GM12874 (cell line): ENCODE measurements at regions not wholly inside any gene's neighbourhood (a gene's known extent, or its start where the extent isn't known, plus 50 kb on each side); places are given as distances from the start of the nearest gene placed in this dataset.

Experiments
- CTCF ChIP-seq: IDR thresholded peaks from 2 replicates; pipeline ENCODE4 v1.5.1; 2011; ENCODE audit warnings: low read depth, mild to moderate bottlenecking, control low read depth, low read length, moderate library complexity; ENCODE audit not compliant: insufficient read depth

- peak; percentile 21; the same call in 1 of the 2 replicates for TF ChIP-seq CTCF
Observed at GRCh38 chr12:66066137-66066928, 64.2 kb downstream of the LLPH start.

GRCh38 chr12:66065641-66066136, 64.9 kb downstream of the LLPH start:
- TF ChIP-seq CTCF: no peak

GRCh38 chr12:66065150-66065549, 65.4 kb downstream of the LLPH start:
- no peak for TF ChIP-seq CTCF

- no peak for TF ChIP-seq CTCF
Observed at GRCh38 chr12:66063916-66064315, 66.6 kb downstream of the LLPH start.

- TF ChIP-seq CTCF: no peak
Observed at GRCh38 chr12:66062290-66062625, 68.3 kb downstream of the LLPH start.

- TF ChIP-seq CTCF: no peak
Observed at GRCh38 chr12:66061557-66062289, 68.8 kb downstream of the LLPH start.

- TF ChIP-seq CTCF: no peak
Observed at GRCh38 chr12:66061076-66061475, 69.5 kb downstream of the LLPH start.
